HAP-1 (cell line): ENCODE measurements at regions not wholly inside any gene's neighbourhood (a gene's known extent, or its start where the extent isn't known, plus 50 kb on each side); places are given as distances from the start of the nearest gene placed in this dataset.

Source experiments
- DNase-seq, 2 experiments: peaks; one replicate each; pipeline ENCODE4 v3.0.0-alpha.2; 2016 to 2020; ENCODE audit warnings: low spot score in 2 of 2
- H3K27me3 ChIP-seq: fragments of 250-450 bp; sonication (Bioruptor Pico); 2 replicates; pipeline ENCODE4 v1.5.1; 2020; ENCODE audit warnings: low read depth, mild to moderate bottlenecking, moderate library complexity
- H3K36me3 ChIP-seq: fragments of 250-450 bp; sonication (Bioruptor Pico); replicated peaks from 2 replicates; pipeline ENCODE4 v1.5.1; 2020; ENCODE audit warnings: mild to moderate bottlenecking
- H3K4me1 ChIP-seq: fragments of 250-450 bp; sonication (Bioruptor Pico); 2 replicates; pipeline ENCODE4 v1.5.1; 2020; ENCODE audit warnings: mild to moderate bottlenecking
- H3K4me3 ChIP-seq: fragments of 250-450 bp; sonication (Bioruptor Pico); 2 replicates; pipeline ENCODE4 v1.5.1; 2020; ENCODE audit warnings: mild to moderate bottlenecking, moderate library complexity
- H3K9me3 ChIP-seq: fragments of 250-450 bp; sonication (Bioruptor Pico); 2 replicates; pipeline ENCODE4 v1.5.1; 2020; ENCODE audit warnings: mild to moderate bottlenecking, moderate library complexity
- in situ Hi-C: fragments of 300-500 bp; cut with MboI; formaldehyde crosslinking; loops from 3 replicates; pipeline ENCODE4 v1.14.3; 2020; ENCODE audit warnings: low sequenced_read_pairs, inconsistent platforms, mixed read lengths

DNA sequence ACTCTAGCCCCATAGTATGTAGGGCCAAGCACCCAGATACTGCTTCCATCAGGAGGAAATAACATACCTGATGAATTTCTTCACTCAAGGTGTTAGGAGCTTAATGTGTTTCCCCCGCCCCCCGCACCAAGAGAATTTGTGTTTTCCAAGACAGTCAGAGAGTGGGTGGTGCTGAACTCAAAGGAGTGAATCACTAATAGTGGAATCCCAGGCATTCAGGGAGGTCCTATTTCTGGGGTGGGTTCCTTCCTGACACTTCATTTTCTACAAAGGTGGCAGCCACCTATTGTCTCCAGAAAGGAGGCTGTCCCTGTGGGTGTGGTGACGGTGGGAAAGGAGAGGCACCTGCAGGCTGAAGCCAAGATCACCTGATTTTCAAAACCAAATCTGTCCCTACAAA is 50.8 kb upstream of the ELF5 start:
- no peak for DNase-seq
- Histone ChIP-seq H3K4me3 (no peak overlapping the region), H3K27me3 (no peaks in the 10 kb centered on the region), H3K4me1 (no peaks in the 10 kb centered on the region), H3K36me3 (no peaks in the 10 kb centered on the region), H3K9me3 (no peaks in the 10 kb centered on the region)
- in situ Hi-C loops = no loop called here

- Histone ChIP-seq H3K27me3 (no peaks in the 10 kb centered on the region), H3K36me3 (no peaks in the 10 kb centered on the region), H3K4me3 (no peak overlapping the region), H3K4me1 (no peaks in the 10 kb centered on the region), H3K9me3 (no peaks in the 10 kb centered on the region)
- no peak for DNase-seq
- in situ Hi-C loops = no loop called here
Observed at GRCh38 chr11:34564807-34565241, 51.2 kb upstream of the ELF5 start.

GRCh38 chr11:34565417-34566207 is 52.0 kb upstream of the ELF5 start:
- Histone ChIP-seq H3K36me3 (no peaks in the 10 kb centered on the region), H3K4me3 (no peak overlapping the region), H3K9me3 (no peaks in the 10 kb centered on the region), H3K4me1 (no peaks in the 10 kb centered on the region), H3K27me3 (peaks cover 1% of the 10 kb centered on the region; the same call in 1 of the 2 replicates)
- DNase-seq = peak; percentile 24 to 58
- in situ Hi-C loops = no loop called here

GRCh38 chr11:34566208-34566551 is 52.6 kb upstream of the ELF5 start:
- H3K4me1 ChIP-seq = no peaks in the 10 kb centered on the region
- H3K4me3 ChIP-seq = no peak overlapping the region
- in situ Hi-C loops = no loop called here
- no peaks in the 10 kb centered on the region for H3K36me3 ChIP-seq
- H3K27me3 ChIP-seq = peaks cover 2% of the 10 kb centered on the region; the same call in 1 of the 2 replicates
- no peak for DNase-seq
- no peaks in the 10 kb centered on the region for H3K9me3 ChIP-seq

- Histone ChIP-seq H3K4me3 (no peak overlapping the region), H3K9me3 (no peaks in the 10 kb centered on the region), H3K36me3 (no peaks in the 10 kb centered on the region), H3K27me3 (peaks cover 2% of the 10 kb centered on the region; the same call in 1 of the 2 replicates), H3K4me1 (no peaks in the 10 kb centered on the region)
- no peak for DNase-seq
- in situ Hi-C loops = no loop called here
Observed at GRCh38 chr11:34566736-34567135, 53.1 kb upstream of the ELF5 start.

DNA sequence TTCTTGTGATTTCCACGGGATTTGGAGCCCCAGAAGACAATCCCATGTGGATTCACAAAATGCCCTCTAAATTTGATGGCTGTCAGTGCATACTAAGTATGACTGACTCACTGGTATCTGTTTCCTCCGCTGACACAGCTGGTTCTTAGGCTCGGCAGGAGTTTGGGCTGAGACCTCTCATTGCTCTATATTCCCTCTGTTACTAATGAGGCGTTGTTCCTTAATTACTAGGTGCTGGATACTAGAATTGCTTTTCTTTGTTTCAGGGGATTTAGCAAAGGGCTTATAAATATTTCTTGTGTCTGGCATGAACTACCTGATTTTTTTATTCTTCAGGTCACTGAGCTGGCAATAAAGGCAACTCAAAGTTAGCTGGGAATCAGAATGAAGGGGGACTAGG is 53.2 kb upstream of the EHF start:
- no peaks in the 10 kb centered on the region for H3K36me3 ChIP-seq
- H3K4me1 ChIP-seq = no peaks in the 10 kb centered on the region
- no peak overlapping the region for H3K4me3 ChIP-seq
- peaks cover 2% of the 10 kb centered on the region; the same call in 1 of the 2 replicates for H3K27me3 ChIP-seq
- in situ Hi-C loops = no loop called here
- DNase-seq = no peak
- H3K9me3 ChIP-seq = no peaks in the 10 kb centered on the region

DNA sequence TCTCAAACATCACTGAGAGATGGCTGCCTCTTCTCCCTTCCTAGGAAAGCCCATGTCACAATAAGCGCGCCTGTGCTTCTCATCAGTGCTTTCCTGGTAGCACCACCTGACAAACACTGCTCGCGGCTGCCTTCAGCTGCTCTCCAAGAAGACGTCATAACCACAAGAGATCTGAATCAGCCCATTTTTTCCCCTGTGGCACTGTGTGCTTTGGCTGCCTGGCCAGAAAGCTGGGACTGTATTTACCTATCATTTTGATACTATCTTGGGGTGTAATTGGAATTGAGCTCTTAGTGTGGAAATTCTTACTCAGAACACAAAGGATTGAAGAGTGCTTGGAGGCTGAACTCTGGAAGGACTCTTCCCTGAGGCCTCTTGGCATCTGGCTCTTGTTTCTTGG is 50.3 kb upstream of the EHF start:
- Histone ChIP-seq H3K4me3 (no peak overlapping the region), H3K4me1 (no peaks in the 10 kb centered on the region), H3K27me3 (peaks cover 6% of the 10 kb centered on the region), H3K9me3 (no peaks in the 10 kb centered on the region), H3K36me3 (no peaks in the 10 kb centered on the region)
- in situ Hi-C loops = no loop called here
- DNase-seq = no peak
